ENCODE measurements at regions not wholly inside any gene's neighbourhood (a gene's known extent, or its start where the extent isn't known, plus 50 kb on each side); places are given as distances from the start of the nearest gene placed in this dataset.

DNA sequence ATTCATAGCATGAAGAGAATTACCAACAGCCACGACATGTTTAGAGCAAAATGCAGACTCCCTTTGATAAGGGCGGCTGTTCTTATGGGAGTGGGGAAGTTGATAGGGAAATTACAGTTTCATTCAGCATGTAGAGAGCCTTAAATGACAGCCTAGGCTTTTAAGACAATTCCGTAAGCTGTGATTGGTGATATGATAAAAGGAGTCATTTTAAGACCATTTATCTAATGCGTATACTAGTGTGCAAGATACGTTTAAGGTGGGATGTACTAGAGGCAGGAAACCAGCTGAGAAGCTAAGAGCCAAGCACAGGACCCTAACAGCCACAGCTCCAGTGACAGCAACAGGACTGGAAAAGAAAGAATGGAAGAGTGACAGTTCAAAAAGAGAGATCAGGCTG lies 102.2 kb upstream of the ZFP42 start:
- TF ChIP-seq, protein P1, sequence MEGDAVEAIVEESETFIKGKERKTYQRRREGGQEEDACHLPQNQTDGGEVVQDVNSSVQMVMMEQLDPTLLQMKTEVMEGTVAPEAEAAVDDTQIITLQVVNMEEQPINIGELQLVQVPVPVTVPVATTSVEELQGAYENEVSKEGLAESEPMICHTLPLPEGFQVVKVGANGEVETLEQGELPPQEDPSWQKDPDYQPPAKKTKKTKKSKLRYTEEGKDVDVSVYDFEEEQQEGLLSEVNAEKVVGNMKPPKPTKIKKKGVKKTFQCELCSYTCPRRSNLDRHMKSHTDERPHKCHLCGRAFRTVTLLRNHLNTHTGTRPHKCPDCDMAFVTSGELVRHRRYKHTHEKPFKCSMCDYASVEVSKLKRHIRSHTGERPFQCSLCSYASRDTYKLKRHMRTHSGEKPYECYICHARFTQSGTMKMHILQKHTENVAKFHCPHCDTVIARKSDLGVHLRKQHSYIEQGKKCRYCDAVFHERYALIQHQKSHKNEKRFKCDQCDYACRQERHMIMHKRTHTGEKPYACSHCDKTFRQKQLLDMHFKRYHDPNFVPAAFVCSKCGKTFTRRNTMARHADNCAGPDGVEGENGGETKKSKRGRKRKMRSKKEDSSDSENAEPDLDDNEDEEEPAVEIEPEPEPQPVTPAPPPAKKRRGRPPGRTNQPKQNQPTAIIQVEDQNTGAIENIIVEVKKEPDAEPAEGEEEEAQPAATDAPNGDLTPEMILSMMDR (IDR thresholded peaks at IDR 0.05): no peak
- TF ChIP-seq POLR2A (IDR thresholded peaks at IDR 0.05): no peak
